ENCODE measurements at regions not wholly inside any gene's neighbourhood (a gene's known extent, or its start where the extent isn't known, plus 50 kb on each side); places are given as distances from the start of the nearest gene placed in this dataset.

GRCh38 chr6:71507183-71507582, 218.6 kb downstream of the OGFRL1 start:
- TF ChIP-seq LEF1 (IDR thresholded peaks at IDR 0.05; ENCODE audit: borderline replicate concordance) = no peak
- TF ChIP-seq SUZ12 (IDR thresholded peaks at IDR 0.05) = no peak
- no peak for TF ChIP-seq FOXM1 (IDR thresholded peaks at IDR 0.05; ENCODE audit: borderline replicate concordance)
- TF ChIP-seq PKNOX1 (IDR thresholded peaks at IDR 0.05) = no peak
- no peak for TF ChIP-seq TARDBP (IDR thresholded peaks at IDR 0.05)
- TF ChIP-seq SP1 (IDR thresholded peaks at IDR 0.05) = no peak
- no peak for TF ChIP-seq L3MBTL2 (conservative IDR thresholded peaks at IDR 0.05)
- TF ChIP-seq HDGF (IDR thresholded peaks at IDR 0.05; ENCODE audit: borderline replicate concordance) = no peak
- no peak for TF ChIP-seq NFRKB (IDR thresholded peaks at IDR 0.05)
- no peak for TF ChIP-seq FOXA1 (IDR thresholded peaks at IDR 0.05)
- TF ChIP-seq CTBP1 (IDR thresholded peaks at IDR 0.05; ENCODE audit: borderline replicate concordance) = no peak
